Liver (tissue), 8 donors: ENCODE measurements at regions not wholly inside any gene's neighbourhood (a gene's known extent, or its start where the extent isn't known, plus 50 kb on each side); places are given as distances from the start of the nearest gene placed in this dataset.

Source experiments
- DNase-seq: peaks from one replicate; pipeline ENCODE4 v3.0.0-alpha.2; 2017; ENCODE audit warnings: low spot score
- H3K27ac ChIP-seq, 2 donors: one replicate each; pipeline ENCODE4 v1.7.0; 2013; ENCODE audit warnings: inconsistent platforms in 2 of 2, low read length in 2 of 2, control low read depth in 1 of 2, low read depth in 1 of 2, mild to moderate bottlenecking in 1 of 2
- H3K27me3 ChIP-seq, 4 donors: one replicate each; pipeline versions ENCODE4 v1.6.1 to v1.7.0; 2013; ENCODE audit warnings: low read length in 3 of 4, inconsistent platforms in 1 of 4, mild to moderate bottlenecking in 1 of 4, moderate library complexity in 1 of 4; ENCODE audit not compliant: control insufficient read depth in 4 of 4, insufficient read depth in 4 of 4
- H3K36me3 ChIP-seq, 4 donors: one replicate each; pipeline versions ENCODE4 v1.6.1 to v1.7.0; 2013; ENCODE audit warnings: low read length in 3 of 4, mild to moderate bottlenecking in 3 of 4, low read depth in 1 of 4, moderate library complexity in 1 of 4; ENCODE audit not compliant: control insufficient read depth in 4 of 4, insufficient read depth in 3 of 4
- H3K4me1 ChIP-seq, 4 donors: one replicate each; pipeline versions ENCODE4 v1.6.1 to v1.7.0; 2013; ENCODE audit warnings: low read length in 3 of 4, mild to moderate bottlenecking in 3 of 4, moderate library complexity in 1 of 4; ENCODE audit not compliant: control insufficient read depth in 4 of 4, insufficient read depth in 4 of 4
- H3K4me3 ChIP-seq, 3 donors: one replicate each; pipeline versions ENCODE4 v1.6.1 to v1.7.0; 2013; ENCODE audit warnings: low read length in 3 of 3, control low read depth in 1 of 3, low read depth in 1 of 3, mild to moderate bottlenecking in 1 of 3
- H3K9ac ChIP-seq, 2 donors: one replicate each; pipeline ENCODE4 v1.7.0; 2013; ENCODE audit warnings: low read length in 2 of 2, mild to moderate bottlenecking in 2 of 2, moderate library complexity in 2 of 2, control low read depth in 1 of 2, low read depth in 1 of 2
- H3K9me3 ChIP-seq, 4 donors: one replicate each; pipeline versions ENCODE4 v1.6.1 to v1.7.0; 2013; ENCODE audit warnings: low read length in 3 of 4; ENCODE audit not compliant: control insufficient read depth in 4 of 4
- ATF3 ChIP-seq: IDR thresholded peaks from 2 replicates; pipeline ENCODE4 v1.6.1; 2016; ENCODE audit warnings: antibody characterized with exemption
- CTCF ChIP-seq: fragments of 150-350 bp; IDR thresholded peaks from 2 replicates; pipeline ENCODE4 v1.5.1; 2017; ENCODE audit warnings: improper control_type of control experiment, low read depth, low read length; ENCODE audit not compliant: missing input control
- EGR1 ChIP-seq, 2 donors: IDR thresholded peaks; 2 replicates each; pipeline ENCODE4 v1.6.1; 2016 to 2018; ENCODE audit warnings: antibody characterized with exemption in 2 of 2, low read depth in 2 of 2
- FOXA2 ChIP-seq: IDR thresholded peaks from 2 replicates; pipeline ENCODE4 v1.6.1; 2016; ENCODE audit warnings: antibody characterized with exemption
- GABPA ChIP-seq, 2 donors: IDR thresholded peaks in 1 of 2; conservative IDR thresholded peaks in 1 of 2; 2 replicates each; pipeline ENCODE4 v1.6.1; 2016; ENCODE audit warnings: antibody characterized with exemption in 2 of 2, mild to moderate bottlenecking in 1 of 2, moderate library complexity in 1 of 2
- HNF4A ChIP-seq, 2 donors: conservative IDR thresholded peaks; 2 replicates each; pipeline ENCODE4 v1.6.1; 2016; ENCODE audit warnings: antibody characterized with exemption in 2 of 2, mild to moderate bottlenecking in 2 of 2
- MAX ChIP-seq: IDR thresholded peaks from 2 replicates; pipeline ENCODE4 v1.6.1; 2016; ENCODE audit warnings: antibody characterized with exemption
- RAD21 ChIP-seq, 2 donors: IDR thresholded peaks; 2 replicates each; pipeline ENCODE4 v1.6.1; 2016; ENCODE audit warnings: antibody characterized with exemption in 2 of 2, mild to moderate bottlenecking in 2 of 2
- YY1 ChIP-seq: IDR thresholded peaks from 2 replicates; pipeline ENCODE4 v1.6.1; 2016; ENCODE audit warnings: antibody characterized with exemption, mild to moderate bottlenecking
- WGBS: extraction: QIAGEN DNeasy Blood & Tissue Kit; methylation state at CpG from one replicate; pipeline ENCODE4 v1.1.7; 2013; 5-methylcytosine and 5-hydroxymethylcytosine counted together
- donor health status: healthy.
- donor health status: healthy.
- donor health status: healthy.
- donor health status: healthy.
- donor health status: healthy.

- H3K27ac ChIP-seq: no peak overlapping the region
- H3K4me3 ChIP-seq: no peak overlapping the region
- H3K9ac ChIP-seq: no peak overlapping the region
- no peaks in the 10 kb centered on the region for H3K27me3 ChIP-seq
- no peak for DNase-seq
- H3K4me1 ChIP-seq: peaks cover 0 to 3% (median 0%) of the 10 kb centered on the region in 4 donors
- H3K9me3 ChIP-seq: no peaks in the 10 kb centered on the region
- 52% methylated on average over 4 of the region's 4 CpGs for WGBS
- no peaks in the 10 kb centered on the region for H3K36me3 ChIP-seq
- no peak for TF ChIP-seq YY1
- no peak for TF ChIP-seq ATF3
- peak; percentile 16 for TF ChIP-seq MAX
- peak in 1 of 2 donors; percentile 23 for TF ChIP-seq HNF4A (conservative IDR thresholded peaks at IDR 0.05)
- no peak for TF ChIP-seq CTCF
- TF ChIP-seq FOXA2: no peak
- peak in 1 of 2 donors; percentile 28 for TF ChIP-seq RAD21 (IDR thresholded peaks at IDR 0.05)
Measured at GRCh38 chr1:58941471-58942289, 157.8 kb upstream of the JUN start.

- H3K4me1 ChIP-seq: peaks cover 0 to 3% (median 0%) of the 10 kb centered on the region in 4 donors
- 78% methylated on average over 5 of the region's 5 CpGs for WGBS
- no peak overlapping the region for H3K4me3 ChIP-seq
- no peaks in the 10 kb centered on the region for H3K36me3 ChIP-seq
- H3K9ac ChIP-seq: no peak overlapping the region
- TF ChIP-seq ATF3: no peak
- no peak for DNase-seq
- H3K27ac ChIP-seq: no peak overlapping the region
- no peaks in the 10 kb centered on the region for H3K27me3 ChIP-seq
- no peaks in the 10 kb centered on the region for H3K9me3 ChIP-seq
Measured at GRCh38 chr1:58942759-58943191, 158.9 kb upstream of the JUN start.

GRCh38 chr1:58943776-58944175, 159.9 kb upstream of the JUN start:
- H3K9ac ChIP-seq: no peak overlapping the region
- H3K4me3 ChIP-seq: no peak overlapping the region
- peaks cover 0 to 3% (median 0%) of the 10 kb centered on the region in 4 donors for H3K4me1 ChIP-seq
- H3K27ac ChIP-seq: no peak overlapping the region
- no peaks in the 10 kb centered on the region for H3K27me3 ChIP-seq
- no peak for DNase-seq
- no peak for TF ChIP-seq YY1
- TF ChIP-seq CTCF: no peak
- no peak for TF ChIP-seq GABPA (IDR thresholded peaks at IDR 0.05 in 1 of 2, conservative IDR thresholded peaks at IDR 0.05 in 1 of 2)
- no peak for TF ChIP-seq FOXA2
- TF ChIP-seq EGR1 (IDR thresholded peaks at IDR 0.05; ENCODE audit: low read depth in 2 of 2): no peak
- H3K36me3 ChIP-seq: no peaks in the 10 kb centered on the region
- 93% methylated on average over 4 of the region's 4 CpGs for whole genome bisulfite sequencing
- no peaks in the 10 kb centered on the region for H3K9me3 ChIP-seq
